ENCODE measurements at regions not wholly inside any gene's neighbourhood (a gene's known extent, or its start where the extent isn't known, plus 50 kb on each side); places are given as distances from the start of the nearest gene placed in this dataset.

- TF ChIP-seq CTCF (IDR thresholded peaks at IDR 0.05; ENCODE audit: insufficient read depth, low read depth, low read length) (no peak), EZH2 (IDR thresholded peaks at IDR 0.05; ENCODE audit: insufficient read depth, low read length) (no peak)
Measured at GRCh38 chr14:28502517-28502916, 264.1 kb upstream of the FOXG1 start.
